ENCODE measurements at regions not wholly inside any gene's neighbourhood (a gene's known extent, or its start where the extent isn't known, plus 50 kb on each side); places are given as distances from the start of the nearest gene placed in this dataset.

- DNase-seq = no peak
Observed at GRCh38 chr3:34196914-34197313, 398.5 kb downstream of the PDCD6IP start.

GRCh38 chr3:34198309-34198708 is 399.9 kb downstream of the PDCD6IP start:
- no peak for DNase-seq

- DNase-seq = no peak
Observed at GRCh38 chr3:34200576-34200975, 402.1 kb downstream of the PDCD6IP start.

- no peak for DNase-seq
Observed at GRCh38 chr3:34202975-34203374, 404.5 kb downstream of the PDCD6IP start.

GRCh38 chr3:34203386-34203785 is 405.0 kb downstream of the PDCD6IP start:
- DNase-seq = no peak

- DNase-seq = no peak
Observed at GRCh38 chr3:34207002-34207401, 408.6 kb downstream of the PDCD6IP start.

- DNase-seq = no peak
Observed at GRCh38 chr3:34207806-34208205, 409.4 kb downstream of the PDCD6IP start.

- peak; percentile 50 for DNase-seq
Observed at GRCh38 chr3:34212175-34212574, 413.7 kb downstream of the PDCD6IP start.

- peak; percentile 42 for DNase-seq
Observed at GRCh38 chr3:34212656-34213055, 414.2 kb downstream of the PDCD6IP start.

- DNase-seq = no peak
Observed at GRCh38 chr3:34213478-34213877, 415.0 kb downstream of the PDCD6IP start.

- DNase-seq = no peak
Observed at GRCh38 chr3:34216711-34217335, 418.4 kb downstream of the PDCD6IP start.

- no peak for DNase-seq
Observed at GRCh38 chr3:34218706-34219385, 420.4 kb downstream of the PDCD6IP start.

- DNase-seq = no peak
Observed at GRCh38 chr3:34219556-34219955, 421.1 kb downstream of the PDCD6IP start.

GRCh38 chr3:34225821-34226366 is 427.5 kb downstream of the PDCD6IP start:
- no peak for DNase-seq

- no peak for DNase-seq
Observed at GRCh38 chr3:34229876-34230275, 431.4 kb downstream of the PDCD6IP start.

GRCh38 chr3:34235096-34235495 is 436.7 kb downstream of the PDCD6IP start:
- DNase-seq = no peak

GRCh38 chr3:34237946-34238345 is 439.5 kb downstream of the PDCD6IP start:
- DNase-seq = no peak

- DNase-seq = no peak
Observed at GRCh38 chr3:34238407-34238806, 440.0 kb downstream of the PDCD6IP start.

- DNase-seq = no peak
Observed at GRCh38 chr3:34239287-34239686, 440.9 kb downstream of the PDCD6IP start.

- DNase-seq = no peak
Observed at GRCh38 chr3:34239875-34240274, 441.4 kb downstream of the PDCD6IP start.

- DNase-seq = no peak
Observed at GRCh38 chr3:34247401-34247800, 449.0 kb downstream of the PDCD6IP start.

- no peak for DNase-seq
Observed at GRCh38 chr3:34248352-34248751, 449.9 kb downstream of the PDCD6IP start.

GRCh38 chr3:34254285-34254684 is 455.9 kb downstream of the PDCD6IP start:
- DNase-seq = no peak

- no peak for DNase-seq
Observed at GRCh38 chr3:34256021-34256420, 457.6 kb downstream of the PDCD6IP start.

- no peak for DNase-seq
Observed at GRCh38 chr3:34256791-34257190, 458.4 kb downstream of the PDCD6IP start.

Measured in inflammatory macrophage treated with lipopolysaccharide for 4 hours (primary cell).